H1 (cell line): ENCODE measurements at regions not wholly inside any gene's neighbourhood (a gene's known extent, or its start where the extent isn't known, plus 50 kb on each side); places are given as distances from the start of the nearest gene placed in this dataset.

Experiments used
- CTCF ChIA-PET: fragments of 300-600 bp; sonication (Branson Sonifier 250); formaldehyde crosslinking; loops from one replicate; lab custom pipeline; 2021; ENCODE audit not compliant: partially characterized antibody; lab: Charles Lee
- POLR2A ChIA-PET: fragments of 300-600 bp; sonication (Branson Sonifier 250); formaldehyde crosslinking; loops from one replicate; lab custom pipeline; 2021; ENCODE audit warnings: inconsistent platforms; ENCODE audit not compliant: partially characterized antibody; lab: Charles Lee
- DNase-seq, 2 experiments: peaks; one replicate each; pipeline versions ENCODE4 v3.0.0 to v3.0.0-alpha.2; 2010 to 2022; ENCODE audit warnings: low spot score in 2 of 2, low read depth in 1 of 2, mixed read lengths in 1 of 2
- FAIRE-seq: peaks from 2 replicates; lab custom pipeline; 2011; peaks lifted over from hg19 to GRCh38; lab: Jason Lieb, UNC
- H2AFZ ChIP-seq: 2 replicates; pipeline ENCODE4 v1.8.1; 2012; ENCODE audit warnings: low read length, inconsistent platforms
- H2AK5ac ChIP-seq: 2 replicates; pipeline ENCODE4 v1.6.1; 2013; ENCODE audit warnings: low read depth, low read length
- H2BK120ac ChIP-seq: replicated peaks from 2 replicates; pipeline ENCODE3; 2013; ENCODE audit warnings: low read depth, low read length, inconsistent platforms
- H2BK12ac ChIP-seq: 2 replicates; pipeline ENCODE4 v1.6.1; 2013; ENCODE audit warnings: low read depth, low read length
- H2BK15ac ChIP-seq: 2 replicates; pipeline ENCODE4 v1.6.1; 2013; ENCODE audit warnings: low read length
- H2BK20ac ChIP-seq: 2 replicates; pipeline ENCODE4 v1.6.1; 2013; ENCODE audit warnings: low read length
- H2BK5ac ChIP-seq: 2 replicates; pipeline ENCODE4 v1.6.1; 2013; ENCODE audit warnings: low read depth, low read length
- H3K14ac ChIP-seq: 2 replicates; pipeline ENCODE4 v1.6.1; 2013; ENCODE audit warnings: inconsistent platforms; ENCODE audit not compliant: insufficient read length
- H3K18ac ChIP-seq: 2 replicates; pipeline ENCODE4 v1.6.1; 2013; ENCODE audit warnings: low read length; ENCODE audit errors: extremely low read depth
- H3K23ac ChIP-seq: 2 replicates; pipeline ENCODE4 v1.6.1; 2013; ENCODE audit warnings: inconsistent platforms; ENCODE audit not compliant: insufficient read length
- H3K23me2 ChIP-seq: 2 replicates; pipeline ENCODE4 v1.6.1; 2013; ENCODE audit warnings: low read depth, low read length
- H3K27ac ChIP-seq: 2 replicates; pipeline ENCODE4 v1.6.1; 2011; ENCODE audit warnings: low read depth, low read length, inconsistent platforms
- H3K27me3 ChIP-seq, 4 experiments: replicated peaks in 1 of 4; 1 replicate in 1 of 4; 2 replicates in 3 of 4; pipeline versions ENCODE4 v1.6.1 to v1.8.1; 2011 to 2013; ENCODE audit warnings: low read length in 3 of 4, mild to moderate bottlenecking in 3 of 4, inconsistent platforms in 2 of 4, mixed read lengths in 2 of 4, moderate library complexity in 1 of 4; ENCODE audit not compliant: control insufficient read depth in 3 of 4, insufficient read depth in 3 of 4; ENCODE audit errors: extremely low read depth in 1 of 4
- H3K36me3 ChIP-seq, 4 experiments: 2 replicates each; pipeline versions ENCODE4 v1.6.1 to v1.8.1; 2011 to 2013; ENCODE audit warnings: mild to moderate bottlenecking in 4 of 4, low read length in 3 of 4, moderate library complexity in 2 of 4, control low read depth in 1 of 4, inconsistent platforms in 1 of 4; ENCODE audit not compliant: insufficient read depth in 4 of 4, control insufficient read depth in 2 of 4
- H3K4ac ChIP-seq: replicated peaks from 2 replicates; pipeline ENCODE3; 2013; ENCODE audit warnings: low read length, low read depth, mixed read lengths, inconsistent platforms; ENCODE audit not compliant: insufficient read length
- H3K4me1 ChIP-seq, 4 experiments: replicated peaks in 1 of 4; 1 replicate in 1 of 4; 2 replicates in 3 of 4; pipeline versions ENCODE4 v1.6.1 to v1.8.1; 2011 to 2013; ENCODE audit warnings: low read length in 3 of 4, inconsistent platforms in 2 of 4, mixed read lengths in 1 of 4; ENCODE audit not compliant: insufficient read depth in 4 of 4, control insufficient read depth in 3 of 4
- H3K4me2 ChIP-seq, 2 experiments: 2 replicates each; pipeline versions ENCODE4 v1.6.1 to v1.8.1; 2011 to 2013; ENCODE audit warnings: low read depth in 2 of 2, low read length in 2 of 2, control low read depth in 1 of 2, inconsistent platforms in 1 of 2, mild to moderate bottlenecking in 1 of 2; ENCODE audit not compliant: insufficient read depth in 1 of 2
- H3K4me3 ChIP-seq, 4 experiments: fragments of 200-600, 300-600 bp in 1 of 4; sonication (generic), shearing (Covaris generic), sonication (Bioruptor Twin) in 1 of 4; 2 replicates each; pipeline versions ENCODE4 v1.5.1 to v1.8.1; 2011 to 2016; ENCODE audit warnings: low read length in 4 of 4, low read depth in 3 of 4, control low read depth in 2 of 4, inconsistent platforms in 2 of 4, mild to moderate bottlenecking in 2 of 4, mixed read lengths in 1 of 4, moderate library complexity in 1 of 4; ENCODE audit not compliant: insufficient read depth in 2 of 4; ENCODE audit errors: extremely low read depth in 1 of 4
- H3K56ac ChIP-seq: replicated peaks from 2 replicates; pipeline ENCODE3; 2013; ENCODE audit warnings: low read depth, mild to moderate bottlenecking, mixed read lengths, low read length, inconsistent platforms; ENCODE audit not compliant: insufficient read length
- H3K79me1 ChIP-seq: 2 replicates; pipeline ENCODE4 v1.6.1; 2013; ENCODE audit warnings: low read depth, low read length, control low read depth
- H3K79me2 ChIP-seq, 2 experiments: 2 replicates each; pipeline versions ENCODE4 v1.6.1 to v1.8.1; 2012 to 2013; ENCODE audit warnings: low read length in 2 of 2, mild to moderate bottlenecking in 2 of 2, inconsistent platforms in 1 of 2; ENCODE audit not compliant: insufficient read depth in 2 of 2, control insufficient read depth in 1 of 2
- H3K9ac ChIP-seq, 4 experiments: replicated peaks in 1 of 4; 1 replicate in 1 of 4; 2 replicates in 3 of 4; pipeline versions ENCODE4 v1.6.1 to v1.8.1; 2011 to 2013; ENCODE audit warnings: low read depth in 3 of 4, low read length in 3 of 4, control low read depth in 2 of 4, mild to moderate bottlenecking in 2 of 4, moderate library complexity in 2 of 4, inconsistent platforms in 1 of 4; ENCODE audit errors: extremely low read depth in 1 of 4
- H3K9me3 ChIP-seq, 2 experiments: 2 replicates each; pipeline versions ENCODE4 v1.6.1 to v1.8.1; 2012 to 2013; ENCODE audit warnings: mild to moderate bottlenecking in 2 of 2, moderate library complexity in 2 of 2, control low read depth in 1 of 2, inconsistent platforms in 1 of 2, low read depth in 1 of 2, low read length in 1 of 2, mixed read lengths in 1 of 2; ENCODE audit not compliant: insufficient read depth in 2 of 2
- H4K20me1 ChIP-seq, 2 experiments: replicated peaks in 1 of 2; 2 replicates each; pipeline versions ENCODE3 to v1.8.1; 2011 to 2013; ENCODE audit warnings: inconsistent platforms in 2 of 2, low read length in 2 of 2, mild to moderate bottlenecking in 1 of 2; ENCODE audit not compliant: insufficient read depth in 2 of 2, control insufficient read depth in 1 of 2
- H4K5ac ChIP-seq: 2 replicates; pipeline ENCODE4 v1.6.1; 2013; ENCODE audit warnings: low read length, low read depth, mixed read lengths, inconsistent platforms; ENCODE audit not compliant: insufficient read length
- H4K8ac ChIP-seq: 2 replicates; pipeline ENCODE4 v1.8.0; 2013; ENCODE audit warnings: mild to moderate bottlenecking, moderate library complexity, low read length, inconsistent platforms; ENCODE audit not compliant: insufficient read depth; ENCODE audit errors: extremely low read depth
- H4K91ac ChIP-seq: replicated peaks from 2 replicates; pipeline ENCODE3; 2013; ENCODE audit warnings: low read length, mixed read lengths, inconsistent platforms; ENCODE audit not compliant: insufficient read length
- MAFK ChIP-seq: IDR thresholded peaks from 2 replicates; pipeline ENCODE4 v1.6.1; 2012; ENCODE audit warnings: low read depth, mild to moderate bottlenecking, improper control_type of control experiment, low read length
- SIRT6 ChIP-seq: IDR thresholded peaks from one replicate; pipeline ENCODE4 v1.7.1; 2012; ENCODE audit warnings: low read length, inconsistent platforms
- SP4 ChIP-seq: IDR thresholded peaks from 2 replicates; pipeline ENCODE4 v1.6.1; 2012; ENCODE audit warnings: low read length, inconsistent platforms
- WGBS, 2 experiments: shearing (Covaris generic) in 1 of 2; methylation state at CpG; one replicate each; pipeline versions ENCODE4 v1.1.6 to v1.1.7; 2013 to 2015; ENCODE audit warnings: low lambda C conversion rate in 2 of 2, mixed read lengths in 2 of 2, inconsistent platforms in 1 of 2, low coverage in 1 of 2, missing lambda C conversion rate in 1 of 2; ENCODE audit not compliant: insufficient replicate concordance in 2 of 2, insufficient coverage in 1 of 2, insufficient read length in 1 of 2; ENCODE audit errors: extremely low coverage in 1 of 2, missing lambda C conversion rate in 1 of 2; 5-methylcytosine and 5-hydroxymethylcytosine counted together

DNA sequence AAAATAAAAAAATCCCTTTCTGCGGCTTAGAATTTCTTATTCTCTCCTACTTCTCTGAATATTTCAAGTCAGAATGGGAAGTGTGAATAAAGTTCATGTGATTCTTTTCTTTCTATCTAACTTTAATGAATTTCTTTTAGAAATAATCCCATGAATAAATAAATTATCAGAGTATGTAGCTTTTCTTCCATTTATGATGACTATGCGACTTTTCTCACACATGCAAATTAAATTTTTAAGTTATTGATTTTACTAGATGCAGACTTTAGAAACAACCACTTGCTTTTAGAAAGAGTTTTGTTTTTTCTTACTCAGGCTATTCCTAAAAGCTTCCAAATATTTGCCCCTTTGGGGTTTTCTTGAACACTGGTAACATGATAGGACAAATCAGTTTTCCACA lies 477.7 kb upstream of the AGTR1 start:
- DNase-seq (no peak), FAIRE-seq (no peak)
- no peaks in the 10 kb centered on the region for H3K36me3 ChIP-seq
- H3K79me2 ChIP-seq: no peaks in the 10 kb centered on the region
- no peaks in the 10 kb centered on the region for H3K27me3 ChIP-seq
- no peak overlapping the region for H3K4ac ChIP-seq
- H3K27ac ChIP-seq: no peak overlapping the region
- no peak overlapping the region for H4K91ac ChIP-seq
- 91% methylated on average over 2 of the region's 2 CpGs; no CpG with 5 or more reads in 1 of the 2 experiments for WGBS, 2 experiments
- H3K9ac ChIP-seq: no peak overlapping the region
- no peak overlapping the region for H4K5ac ChIP-seq
- H3K23ac ChIP-seq: no peak overlapping the region
- no peaks in the 10 kb centered on the region for H3K23me2 ChIP-seq
- H3K79me1 ChIP-seq: no peaks in the 10 kb centered on the region
- no peak overlapping the region for H3K56ac ChIP-seq
- no peak overlapping the region for H2BK15ac ChIP-seq
- no peak overlapping the region for H3K14ac ChIP-seq
- CTCF ChIA-PET: no interaction called here
- POLR2A ChIA-PET: no interaction called here
- no peaks in the 10 kb centered on the region for H3K9me3 ChIP-seq
- H2BK5ac ChIP-seq: no peak overlapping the region
- H3K4me3 ChIP-seq: no peak overlapping the region
- no peak overlapping the region for H3K4me2 ChIP-seq
- no peaks in the 10 kb centered on the region for H4K20me1 ChIP-seq
- no peaks in the 10 kb centered on the region for H3K4me1 ChIP-seq
- TF ChIP-seq SIRT6 (no peak), MAFK (peak; percentile 7; the same call in 1 of the 2 replicates), SP4 (no peak)
- H3K18ac ChIP-seq: no peak overlapping the region
- no peak overlapping the region for H4K8ac ChIP-seq
- no peak overlapping the region for H2BK120ac ChIP-seq
- no peak overlapping the region for H2BK20ac ChIP-seq
- H2AFZ ChIP-seq: no peak overlapping the region
- no peak overlapping the region for H2AK5ac ChIP-seq
- no peak overlapping the region for H2BK12ac ChIP-seq
